Trophoblast cell (in vitro differentiated cells and primary cell): ENCODE measurements at regions not wholly inside any gene's neighbourhood (a gene's known extent, or its start where the extent isn't known, plus 50 kb on each side); places are given as distances from the start of the nearest gene placed in this dataset.

Experiments used
- DNase-seq, 2 donors: peaks; one replicate each; pipeline ENCODE4 v3.0.0-alpha.2; 2016
- H2AFZ ChIP-seq: 2 replicates; pipeline ENCODE4 v1.6.1; 2013; ENCODE audit warnings: low read length, moderate library complexity, mild to moderate bottlenecking; ENCODE audit not compliant: insufficient read depth, poor library complexity
- H2AK5ac ChIP-seq: 2 replicates; pipeline ENCODE4 v1.6.1; 2013; ENCODE audit warnings: mild to moderate bottlenecking, low read length
- H2BK120ac ChIP-seq: 2 replicates; pipeline ENCODE4 v1.6.1; 2013; ENCODE audit warnings: low read length, mild to moderate bottlenecking, moderate library complexity; ENCODE audit not compliant: insufficient read depth, poor library complexity
- H2BK12ac ChIP-seq: 2 replicates; pipeline ENCODE4 v1.6.1; 2013; ENCODE audit warnings: mild to moderate bottlenecking, low read length, moderate library complexity
- H2BK5ac ChIP-seq: 2 replicates; pipeline ENCODE4 v1.6.1; 2013; ENCODE audit warnings: low read length, low read depth, moderate library complexity, mild to moderate bottlenecking; ENCODE audit not compliant: poor library complexity
- H3K14ac ChIP-seq: 2 replicates; pipeline ENCODE4 v1.6.1; 2013; ENCODE audit warnings: mild to moderate bottlenecking, low read length
- H3K18ac ChIP-seq: 2 replicates; pipeline ENCODE4 v1.6.1; 2013; ENCODE audit warnings: mild to moderate bottlenecking, low read length
- H3K23ac ChIP-seq: 2 replicates; pipeline ENCODE4 v1.6.1; 2013; ENCODE audit warnings: low read length
- H3K27ac ChIP-seq: 2 replicates; pipeline ENCODE4 v1.5.1; 2013; ENCODE audit warnings: low read depth, mild to moderate bottlenecking, inconsistent platforms, low read length, moderate library complexity
- H3K27me3 ChIP-seq: 2 replicates; pipeline ENCODE4 v1.6.1; 2013; ENCODE audit warnings: inconsistent platforms, mild to moderate bottlenecking, low read length, moderate library complexity; ENCODE audit not compliant: insufficient read depth
- H3K36me3 ChIP-seq, 2 experiments: 1 replicate in 1 of 2; 2 replicates in 1 of 2; pipeline ENCODE4 v1.6.1; 2013; ENCODE audit warnings: low read length in 2 of 2, mild to moderate bottlenecking in 2 of 2, moderate library complexity in 1 of 2; ENCODE audit not compliant: insufficient read depth in 2 of 2, control insufficient read depth in 1 of 2
- H3K4ac ChIP-seq: 2 replicates; pipeline ENCODE4 v1.6.1; 2013; ENCODE audit warnings: low read depth, mild to moderate bottlenecking, low read length, moderate library complexity
- H3K4me1 ChIP-seq, 2 experiments: 1 replicate in 1 of 2; 2 replicates in 1 of 2; pipeline ENCODE4 v1.6.1; 2013; ENCODE audit warnings: low read length in 2 of 2, mild to moderate bottlenecking in 2 of 2, moderate library complexity in 1 of 2; ENCODE audit not compliant: insufficient read depth in 2 of 2, control insufficient read depth in 1 of 2
- H3K4me2 ChIP-seq: 2 replicates; pipeline ENCODE4 v1.6.1; 2013; ENCODE audit warnings: inconsistent platforms, mild to moderate bottlenecking, low read length, moderate library complexity
- H3K4me3 ChIP-seq: 2 replicates; pipeline ENCODE4 v1.5.1; 2013; ENCODE audit warnings: mild to moderate bottlenecking, low read depth, low read length, inconsistent platforms
- H3K79me1 ChIP-seq: one replicate; pipeline ENCODE4 v1.6.1; 2013; ENCODE audit warnings: low read length
- H3K79me2 ChIP-seq: 2 replicates; pipeline ENCODE4 v1.6.1; 2013; ENCODE audit warnings: low read length, mild to moderate bottlenecking; ENCODE audit not compliant: control insufficient read depth, insufficient read depth, poor library complexity
- H3K9ac ChIP-seq: 2 replicates; pipeline ENCODE4 v1.6.1; 2013; ENCODE audit warnings: mild to moderate bottlenecking, low read length
- H3K9me3 ChIP-seq: 2 replicates; pipeline ENCODE4 v1.6.1; 2013; ENCODE audit warnings: low read depth, mild to moderate bottlenecking, control low read depth, inconsistent platforms, low read length; ENCODE audit not compliant: insufficient read depth
- H4K12ac ChIP-seq: 2 replicates; pipeline ENCODE4 v1.6.1; 2013; ENCODE audit warnings: low read depth, mild to moderate bottlenecking, low read length, moderate library complexity
- H4K8ac ChIP-seq: 2 replicates; pipeline ENCODE4 v1.6.1; 2013; ENCODE audit warnings: low read depth, mild to moderate bottlenecking, low read length, moderate library complexity
- H4K91ac ChIP-seq: one replicate; pipeline ENCODE4 v1.6.1; 2013; ENCODE audit warnings: low read depth, mild to moderate bottlenecking, low read length, moderate library complexity
- WGBS: extraction: QIAGEN DNeasy Blood & Tissue Kit; methylation state at CpG from one replicate; pipeline ENCODE4 v1.1.7; 2013; ENCODE audit warnings: missing lambda C conversion rate; ENCODE audit not compliant: insufficient read length, insufficient coverage; ENCODE audit errors: extremely low coverage; 5-methylcytosine and 5-hydroxymethylcytosine counted together

- Histone ChIP-seq H3K18ac (no peak overlapping the region), H4K91ac (no peak overlapping the region)
These were observed 117.2 kb downstream of the FASLG start for GRCh38 chr1:172776071-172776470.

GRCh38 chr1:172777767-172778166, 118.9 kb downstream of the FASLG start:
- Histone ChIP-seq H2BK12ac (no peak overlapping the region), H3K27ac (no peak overlapping the region), H3K9ac (no peak overlapping the region), H3K9me3 (no peaks in the 10 kb centered on the region), H3K27me3 (no peaks in the 10 kb centered on the region), H3K14ac (no peak overlapping the region), H4K91ac (no peak overlapping the region), H3K79me2 (no peaks in the 10 kb centered on the region), H3K36me3 (no peaks in the 10 kb centered on the region), H2BK5ac (no peak overlapping the region), H3K4me2 (no peak overlapping the region), H4K8ac (no peak overlapping the region), H4K12ac (no peak overlapping the region), H2AK5ac (no peak overlapping the region), H3K4ac (no peak overlapping the region), H2AFZ (no peak overlapping the region), H3K23ac (no peak overlapping the region), H3K79me1 (no peaks in the 10 kb centered on the region), H2BK120ac (no peak overlapping the region), H3K18ac (no peak overlapping the region), H3K4me3 (no peak overlapping the region), H3K4me1 (peaks cover 0 to 3% of the 10 kb centered on the region in 2 experiments)
- DNase-seq: peak in 1 of 2 donors; percentile 37
- no CpG with 5 or more reads among the region's 3 CpGs for WGBS

More at GRCh38 chr1:172776071-172776470, 117.2 kb downstream of the FASLG start:
- Histone ChIP-seq H4K12ac (no peak overlapping the region), H3K4me1 (peaks cover 0 to 3% of the 10 kb centered on the region in 2 experiments), H3K36me3 (no peaks in the 10 kb centered on the region), H2AFZ (no peak overlapping the region), H3K4me2 (no peak overlapping the region), H3K14ac (no peak overlapping the region), H2BK120ac (no peak overlapping the region), H3K79me1 (no peaks in the 10 kb centered on the region), H3K79me2 (no peaks in the 10 kb centered on the region), H3K4me3 (no peak overlapping the region), H3K27ac (no peak overlapping the region), H2BK12ac (no peak overlapping the region), H3K27me3 (no peaks in the 10 kb centered on the region), H2AK5ac (no peak overlapping the region), H3K23ac (no peak overlapping the region), H3K9ac (no peak overlapping the region), H3K9me3 (no peaks in the 10 kb centered on the region), H4K8ac (no peak overlapping the region), H3K4ac (no peak overlapping the region), H2BK5ac (no peak overlapping the region)
- peak in 1 of 2 donors; percentile 12 for DNase-seq
- no CpG with 5 or more reads among the region's 6 CpGs for WGBS

- Histone ChIP-seq H3K36me3 (no peaks in the 10 kb centered on the region), H3K14ac (no peak overlapping the region), H2AFZ (no peak overlapping the region), H4K8ac (no peak overlapping the region), H2AK5ac (no peak overlapping the region), H3K18ac (no peak overlapping the region), H3K27ac (no peak overlapping the region), H3K4me3 (no peak overlapping the region), H2BK5ac (no peak overlapping the region), H3K4me2 (no peak overlapping the region), H2BK120ac (no peak overlapping the region), H3K4ac (no peak overlapping the region), H3K23ac (no peak overlapping the region), H3K4me1 (peaks cover 0 to 3% of the 10 kb centered on the region in 2 experiments), H3K27me3 (no peaks in the 10 kb centered on the region), H4K12ac (no peak overlapping the region), H4K91ac (no peak overlapping the region), H3K9ac (no peak overlapping the region), H3K9me3 (no peaks in the 10 kb centered on the region), H3K79me1 (no peaks in the 10 kb centered on the region), H3K79me2 (no peaks in the 10 kb centered on the region), H2BK12ac (no peak overlapping the region)
- DNase-seq: peak in 1 of 2 donors; percentile 54
- no CpG with 5 or more reads among the region's 7 CpGs for WGBS
These were observed 119.9 kb downstream of the FASLG start for GRCh38 chr1:172778456-172779455.

- H2AFZ ChIP-seq: no peak overlapping the region
- no peak overlapping the region for H4K91ac ChIP-seq
- no peaks in the 10 kb centered on the region for H3K79me2 ChIP-seq
- H3K18ac ChIP-seq: no peak overlapping the region
- H3K14ac ChIP-seq: no peak overlapping the region
- no peak overlapping the region for H2BK5ac ChIP-seq
- no peak overlapping the region for H3K9ac ChIP-seq
- no peak overlapping the region for H4K12ac ChIP-seq
- no peaks in the 10 kb centered on the region for H3K79me1 ChIP-seq
- H2BK120ac ChIP-seq: no peak overlapping the region
- no peaks in the 10 kb centered on the region for H3K9me3 ChIP-seq
- H3K4ac ChIP-seq: no peak overlapping the region
- H3K4me3 ChIP-seq: no peak overlapping the region
- H2BK12ac ChIP-seq: no peak overlapping the region
- no peak overlapping the region for H4K8ac ChIP-seq
- H3K27ac ChIP-seq: no peak overlapping the region
- no peak overlapping the region for H3K4me2 ChIP-seq
- no CpG with 5 or more reads among the region's 3 CpGs for WGBS
- no peaks in the 10 kb centered on the region for H3K36me3 ChIP-seq
- peak; percentile 24 to 70 for DNase-seq
- H3K4me1 ChIP-seq: peaks cover 0 to 3% of the 10 kb centered on the region in 2 experiments
- H3K23ac ChIP-seq: no peak overlapping the region
- no peak overlapping the region for H2AK5ac ChIP-seq
- H3K27me3 ChIP-seq: no peaks in the 10 kb centered on the region
These were observed 120.6 kb downstream of the FASLG start for GRCh38 chr1:172779491-172779890.
